Neural progenitor cell (in vitro differentiated cells): ENCODE measurements at regions not wholly inside any gene's neighbourhood (a gene's known extent, or its start where the extent isn't known, plus 50 kb on each side); places are given as distances from the start of the nearest gene placed in this dataset.

Experiments used
- CTCF ChIP-seq: fragments of 200-600 bp; sonication (generic); IDR thresholded peaks from 2 replicates; pipeline ENCODE4 v1.5.1; 2017; ENCODE audit warnings: antibody characterized with exemption, mild to moderate bottlenecking
- EZH2 ChIP-seq: fragments of 200-600 bp; sonication (generic); IDR thresholded peaks from 2 replicates; pipeline ENCODE4 v1.6.1; 2017; ENCODE audit warnings: antibody characterized with exemption, mild to moderate bottlenecking, moderate library complexity

- TF ChIP-seq CTCF (no peak), EZH2 (no peak)
These were observed 69.5 kb upstream of the ANKRD10 start for GRCh38 chr13:110984381-110984780.
